HCT116 (cell line): ENCODE measurements at regions not wholly inside any gene's neighbourhood (a gene's known extent, or its start where the extent isn't known, plus 50 kb on each side); places are given as distances from the start of the nearest gene placed in this dataset.

Source experiments
- ATAC-seq: fragments of 200-7000 bp; cut with Tn5 transposase; 2 replicates; pipeline ENCODE4 v1.9.1; 2020; ENCODE audit warnings: mild to moderate bottlenecking, moderate library complexity
- BruUV-seq: library from RNA; stranded (reverse); fragments of 400-500 nt; replicated peaks from 2 replicates; lab custom pipeline; 2021; lab: Mats Ljungman, UMichigan
- CTCF ChIA-PET: fragments of 300-600 bp; sonication (Branson Sonifier 250); formaldehyde crosslinking; loops from one replicate; lab custom pipeline; 2021; ENCODE audit warnings: antibody characterized with exemption; lab: Charles Lee
- POLR2A ChIA-PET: fragments of 300-600, 350-600 bp; sonication (Branson Sonifier 250); formaldehyde crosslinking; loops from one replicate; lab custom pipeline; 2021; ENCODE audit warnings: antibody characterized with exemption; lab: Charles Lee
- RAD21 ChIA-PET, 2 experiments: fragments of 300-600 bp; sonication (Branson Sonifier 250); formaldehyde crosslinking; loops; one replicate each; lab custom pipeline; 2023; ENCODE audit warnings: low total read pairs in 2 of 2; ENCODE audit not compliant: uncharacterized antibody in 2 of 2, unreplicated experiment in 2 of 2, low non-redundant PET in 1 of 2; lab: Charles Lee
- DNase-seq: peaks from one replicate; pipeline ENCODE4 v3.0.0-alpha.2; 2010; ENCODE audit warnings: low read depth, low spot score
- H2AFZ ChIP-seq: fragments of 200-600 bp; shearing (Covaris generic), sonication (generic); 2 replicates; pipeline ENCODE4 v1.6.1; 2017; ENCODE audit warnings: low read depth, mixed run types, mixed read lengths, antibody characterized with exemption, low read length; ENCODE audit not compliant: poor library complexity, severe bottlenecking
- H3K27ac ChIP-seq: 2 replicates; pipeline ENCODE4 v1.5.1; 2012; ENCODE audit warnings: low read depth, low read length
- H3K27me3 ChIP-seq: fragments of 200-600 bp; sonication (generic); 2 replicates; pipeline ENCODE4 v1.6.1; 2016; ENCODE audit warnings: mixed run types, low read length, mixed read lengths; ENCODE audit not compliant: insufficient read depth
- H3K36me3 ChIP-seq, 2 experiments: fragments of 200-500 bp in 1 of 2; fragments of 200-600 bp in 1 of 2; sonication (Bioruptor generic) in 1 of 2; sonication (generic) in 1 of 2; 2 replicates each; pipeline versions ENCODE4 v1.5.1 to v1.6.1; 2014 to 2016; ENCODE audit warnings: low read length in 2 of 2, inconsistent platforms in 1 of 2, mixed read lengths in 1 of 2, mixed run types in 1 of 2; ENCODE audit not compliant: insufficient read depth in 2 of 2, control insufficient read depth in 1 of 2
- H3K4me1 ChIP-seq, 2 experiments: fragments of 200-600 bp in 1 of 2; sonication (generic) in 1 of 2; 2 replicates each; pipeline versions ENCODE4 v1.5.1 to v1.6.1; 2012 to 2017; ENCODE audit warnings: low read length in 2 of 2, inconsistent platforms in 1 of 2, mild to moderate bottlenecking in 1 of 2, mixed read lengths in 1 of 2, mixed run types in 1 of 2, moderate library complexity in 1 of 2; ENCODE audit not compliant: insufficient read depth in 2 of 2, control insufficient read depth in 1 of 2
- H3K4me2 ChIP-seq: fragments of 200-600 bp; sonication (generic); 2 replicates; pipeline ENCODE4 v1.6.1; 2017; ENCODE audit warnings: mixed run types, low read length, mixed read lengths
- H3K4me3 ChIP-seq, 2 experiments: fragments of 200-600 bp in 1 of 2; sonication (generic) in 1 of 2; replicated peaks in 1 of 2; 2 replicates each; pipeline ENCODE4 v1.5.1; 2011 to 2016; ENCODE audit warnings: low read length in 2 of 2, control low read depth in 1 of 2, low read depth in 1 of 2, mild to moderate bottlenecking in 1 of 2, mixed read lengths in 1 of 2, mixed run types in 1 of 2
- H3K79me2 ChIP-seq: fragments of 200-600 bp; sonication (generic); 2 replicates; pipeline ENCODE4 v1.6.1; 2017; ENCODE audit warnings: mild to moderate bottlenecking, mixed run types, low read length, moderate library complexity, mixed read lengths; ENCODE audit not compliant: insufficient read depth
- H3K9ac ChIP-seq: fragments of 200-600 bp; sonication (generic); 2 replicates; pipeline ENCODE4 v1.6.1; 2016; ENCODE audit warnings: low read length, mixed read lengths
- H3K9me2 ChIP-seq: fragments of 200-600 bp; sonication (generic), shearing (Covaris generic); 2 replicates; pipeline ENCODE4 v1.6.1; 2017; ENCODE audit warnings: mixed run types, mild to moderate bottlenecking, moderate library complexity; ENCODE audit not compliant: insufficient read depth
- H3K9me3 ChIP-seq, 2 experiments: fragments of 200-500 bp in 1 of 2; fragments of 200-600 bp in 1 of 2; sonication (Bioruptor generic) in 1 of 2; sonication (generic) in 1 of 2; 2 replicates each; pipeline ENCODE4 v1.6.1; 2014 to 2017; ENCODE audit warnings: low read length in 2 of 2, mixed read lengths in 2 of 2, inconsistent platforms in 1 of 2, low read depth in 1 of 2, mild to moderate bottlenecking in 1 of 2, mixed run types in 1 of 2, moderate library complexity in 1 of 2; ENCODE audit not compliant: control insufficient read depth in 1 of 2, insufficient read depth in 1 of 2
- H4K20me1 ChIP-seq: fragments of 200-600 bp; sonication (generic), shearing (Covaris generic); 2 replicates; pipeline ENCODE4 v1.6.1; 2017; ENCODE audit warnings: mixed run types, mild to moderate bottlenecking, moderate library complexity; ENCODE audit not compliant: insufficient read depth
- CBX3 ChIP-seq: IDR thresholded peaks from 2 replicates; pipeline ENCODE4 v1.6.1; 2012; ENCODE audit warnings: low read depth
- CEBPB ChIP-seq: IDR thresholded peaks from 2 replicates; pipeline ENCODE4 v1.6.1; 2012; ENCODE audit warnings: low read depth
- CTCF ChIP-seq, 3 experiments: fragments of 200-600 bp in 1 of 3; sonication (generic) in 1 of 3; IDR thresholded peaks in 2 of 3; conservative IDR thresholded peaks in 1 of 3; 2 replicates each; pipeline ENCODE4 v1.5.1; 2012 to 2017; ENCODE audit warnings: low read depth in 2 of 3, low read length in 2 of 3, antibody characterized with exemption in 1 of 3, borderline replicate concordance in 1 of 3, control low read depth in 1 of 3, mild to moderate bottlenecking in 1 of 3, mixed read lengths in 1 of 3, mixed run types in 1 of 3, moderate library complexity in 1 of 3; ENCODE audit not compliant: insufficient read depth in 1 of 3
- EGR1 ChIP-seq: IDR thresholded peaks from 2 replicates; pipeline ENCODE4 v1.6.1; 2012; ENCODE audit warnings: low read depth
- ELF1 ChIP-seq: IDR thresholded peaks from 2 replicates; pipeline ENCODE4 v1.6.1; 2012; ENCODE audit warnings: low read depth, borderline replicate concordance
- EZH2 ChIP-seq: fragments of 200-600 bp; sonication (generic); IDR thresholded peaks from 2 replicates; pipeline ENCODE4 v1.6.1; 2017; ENCODE audit warnings: antibody characterized with exemption, mixed run types
- FOSL1 ChIP-seq: IDR thresholded peaks from 2 replicates; pipeline ENCODE4 v1.6.1; 2012; ENCODE audit warnings: low read depth
- JUND ChIP-seq: IDR thresholded peaks from 2 replicates; pipeline ENCODE4 v1.6.1; 2012
- MAX ChIP-seq: IDR thresholded peaks from 2 replicates; pipeline ENCODE4 v1.6.1; 2012
- POLR2A ChIP-seq: IDR thresholded peaks from 2 replicates; pipeline ENCODE4 v1.7.0; 2011; ENCODE audit warnings: borderline replicate concordance; ENCODE audit not compliant: insufficient read depth, insufficient read length; ENCODE audit errors: extremely low read depth
- POLR2AphosphoS5 ChIP-seq: IDR thresholded peaks from 2 replicates; pipeline ENCODE4 v1.6.1; 2011; ENCODE audit warnings: mild to moderate bottlenecking, low read depth, low read length, moderate library complexity
- SIN3A ChIP-seq: IDR thresholded peaks from 2 replicates; pipeline ENCODE4 v1.6.1; 2012; ENCODE audit warnings: low read depth
- TCF7L2 ChIP-seq: IDR thresholded peaks from 2 replicates; pipeline ENCODE4 v1.7.0; 2011; ENCODE audit warnings: borderline replicate concordance, inconsistent platforms; ENCODE audit not compliant: insufficient read depth, insufficient read length; ENCODE audit errors: extremely low read depth
- ZBTB33 ChIP-seq: IDR thresholded peaks from 2 replicates; pipeline ENCODE4 v1.6.1; 2011; ENCODE audit warnings: mild to moderate bottlenecking, low read length, moderate library complexity; ENCODE audit not compliant: insufficient replicate concordance; ENCODE audit errors: extremely low read depth
- ZFX ChIP-seq: fragments of 450-650 bp; IDR thresholded peaks from 2 replicates; pipeline ENCODE4 v1.6.1; 2017
- ZNF274 ChIP-seq: fragments of 200-500 bp; sonication (Bioruptor generic); IDR thresholded peaks from 2 replicates; pipeline ENCODE4 v1.6.1; 2014; ENCODE audit warnings: mild to moderate bottlenecking, low read depth, low read length, inconsistent platforms
- intact Hi-C: fragments of 100-400 bp; cut with micrococcal nuclease; formaldehyde crosslinking; loops from 2 replicates; pipeline ENCODE4 v1.10.0; 2022

- Histone ChIP-seq H3K9me3 (no peaks in the 10 kb centered on the region), H3K4me1 (peaks cover 11 to 22% of the 10 kb centered on the region in 2 experiments), H3K27ac (no peak overlapping the region), H3K36me3 (no peaks in the 10 kb centered on the region), H3K9ac (no peak overlapping the region), H2AFZ (no peak overlapping the region), H3K4me3 (no peak overlapping the region), H3K27me3 (no peaks in the 10 kb centered on the region), H3K79me2 (no peaks in the 10 kb centered on the region), H3K9me2 (no peaks in the 10 kb centered on the region), H3K4me2 (no peak overlapping the region), H4K20me1 (no peaks in the 10 kb centered on the region)
- DNase-seq (no peak), ATAC-seq (no peak)
- intact Hi-C loops: no loop called here
- RAD21 ChIA-PET: no interaction called here
- CTCF ChIA-PET: no interaction called here
- BruUV-seq: no TSS peak
- TF ChIP-seq POLR2AphosphoS5: no peak
- no peak for TF ChIP-seq EGR1
- no peak for TF ChIP-seq TCF7L2
- TF ChIP-seq POLR2A: no peak
- TF ChIP-seq FOSL1: no peak
- no peak for TF ChIP-seq ELF1
- no peak for TF ChIP-seq CEBPB
- TF ChIP-seq MAX: no peak
- no peak for TF ChIP-seq ZNF274
- TF ChIP-seq ZFX: no peak
- no peak for TF ChIP-seq JUND
- TF ChIP-seq EZH2: no peak
- no peak for TF ChIP-seq CBX3
- TF ChIP-seq ZBTB33: no peak
- TF ChIP-seq SIN3A: no peak
- no peak for TF ChIP-seq CTCF (IDR thresholded peaks at IDR 0.05 in 2 of 3, conservative IDR thresholded peaks at IDR 0.05 in 1 of 3; ENCODE audit: borderline replicate concordance in 1 of 3, insufficient read depth in 1 of 3, low read depth in 2 of 3, low read length in 2 of 3)
- POLR2A ChIA-PET: no interaction called here
Measured at GRCh38 chr4:19743115-19743638, 508.5 kb upstream of the SLIT2 start.
